WTC11 (cell line): ENCODE measurements at regions not wholly inside any gene's neighbourhood (a gene's known extent, or its start where the extent isn't known, plus 50 kb on each side); places are given as distances from the start of the nearest gene placed in this dataset.

Source experiments
- ATAC-seq: fragments of 200-7000 bp; cut with Tn5 transposase; 2 replicates; pipeline ENCODE4 v1.10.0; 2021; ENCODE audit warnings: mild to moderate bottlenecking, moderate library complexity
- CTCF ChIA-PET: fragments of 300-600 bp; sonication (Branson Sonifier 250); formaldehyde crosslinking; loops from one replicate; lab custom pipeline; 2021; ENCODE audit warnings: antibody characterized with exemption; lab: Charles Lee
- POLR2A ChIA-PET: fragments of 350-600 bp; sonication (Branson Sonifier 250); formaldehyde crosslinking; loops from one replicate; lab custom pipeline; 2021; ENCODE audit warnings: antibody characterized with exemption; lab: Charles Lee
- DNase-seq: peaks from one replicate; pipeline ENCODE4 v3.0.0; 2021; ENCODE audit warnings: low spot score
- H3K27ac Mint-ChIP-seq: 2 replicates; pipeline ENCODE4 v1.8.0; 2021; ENCODE audit warnings: mixed read lengths
- H3K27me3 Mint-ChIP-seq: 2 replicates; pipeline ENCODE4 v1.8.0; 2021; ENCODE audit warnings: low read depth, mild to moderate bottlenecking, moderate library complexity, mixed read lengths
- H3K36me3 Mint-ChIP-seq: 2 replicates; pipeline ENCODE4 v1.8.0; 2021; ENCODE audit warnings: mixed read lengths
- H3K4me1 Mint-ChIP-seq: 2 replicates; pipeline ENCODE4 v1.8.0; 2022; ENCODE audit warnings: mixed read lengths
- H3K4me3 Mint-ChIP-seq: 2 replicates; pipeline ENCODE4 v1.8.0; 2021; ENCODE audit warnings: mild to moderate bottlenecking, moderate library complexity, mixed read lengths
- H3K9me3 Mint-ChIP-seq: 2 replicates; pipeline ENCODE4 v1.8.0; 2021; ENCODE audit warnings: mixed read lengths
- AR ChIP-seq: fragments of 250-450 bp; sonication (Bioruptor Pico); IDR thresholded peaks from 2 replicates; pipeline ENCODE4 v1.9.0; 2021; ENCODE audit warnings: mild to moderate bottlenecking
- CDX4 ChIP-seq: fragments of 250-450 bp; sonication (Bioruptor Pico); IDR thresholded peaks from 2 replicates; pipeline ENCODE4 v1.9.0; 2021; ENCODE audit warnings: moderate library complexity, mild to moderate bottlenecking, inconsistent platforms, borderline replicate concordance
- IRF1 ChIP-seq: sonication (generic); formaldehyde crosslinking; IDR thresholded peaks from 2 replicates; pipeline ENCODE4 v1.8.0; 2023; ENCODE audit warnings: missing genetic modification reagents
- IRF2 ChIP-seq: sonication (generic); formaldehyde crosslinking; IDR thresholded peaks from 2 replicates; pipeline ENCODE4 v1.8.0; 2022; ENCODE audit warnings: low read depth, missing genetic modification reagents, borderline replicate concordance
- JAZF1 ChIP-seq: fragments of 250-450 bp; sonication (Bioruptor Pico); IDR thresholded peaks from 2 replicates; pipeline ENCODE4 v1.9.0; 2021; ENCODE audit warnings: moderate library complexity, mild to moderate bottlenecking, inconsistent platforms
- JUN ChIP-seq: sonication (generic); formaldehyde crosslinking; IDR thresholded peaks from 2 replicates; pipeline ENCODE4 v1.8.0; 2023; ENCODE audit warnings: mild to moderate bottlenecking, missing genetic modification reagents
- NFE2L1 ChIP-seq: sonication (generic); formaldehyde crosslinking; IDR thresholded peaks from 2 replicates; pipeline ENCODE4 v1.8.1; 2023; ENCODE audit warnings: missing genetic modification reagents
- RORB ChIP-seq: fragments of 250-450 bp; sonication (Bioruptor Pico); IDR thresholded peaks from 2 replicates; pipeline ENCODE4 v1.9.0; 2021; ENCODE audit warnings: mild to moderate bottlenecking
- SMAD3 ChIP-seq: sonication (generic); formaldehyde crosslinking; IDR thresholded peaks from 2 replicates; pipeline ENCODE4 v1.8.0; 2022; ENCODE audit warnings: missing genetic modification reagents, mild to moderate bottlenecking, borderline replicate concordance
- TCF7 ChIP-seq: sonication (generic); formaldehyde crosslinking; IDR thresholded peaks from 2 replicates; pipeline ENCODE4 v1.8.0; 2022; ENCODE audit warnings: mild to moderate bottlenecking, low read depth, missing genetic modification reagents, moderate library complexity
- TEAD4 ChIP-seq: sonication (generic); formaldehyde crosslinking; IDR thresholded peaks from 2 replicates; pipeline ENCODE4 v1.8.0; 2022; ENCODE audit warnings: mild to moderate bottlenecking, missing genetic modification reagents
- USF1 ChIP-seq: sonication (generic); formaldehyde crosslinking; IDR thresholded peaks from 2 replicates; pipeline ENCODE4 v1.8.0; 2022; ENCODE audit warnings: mild to moderate bottlenecking, missing genetic modification reagents
- ZNF281 ChIP-seq: sonication (generic); formaldehyde crosslinking; IDR thresholded peaks from 2 replicates; pipeline ENCODE4 v1.8.0; 2023; ENCODE audit warnings: mild to moderate bottlenecking, missing genetic modification reagents
- ZNF416 ChIP-seq: fragments of 250-450 bp; sonication (Bioruptor Pico); IDR thresholded peaks from 2 replicates; pipeline ENCODE4 v1.9.0; 2021; ENCODE audit warnings: mild to moderate bottlenecking, inconsistent platforms
- ZSCAN18 ChIP-seq: fragments of 250-450 bp; sonication (Bioruptor Pico); IDR thresholded peaks from 2 replicates; pipeline ENCODE4 v2.1.2; 2022; ENCODE audit warnings: mild to moderate bottlenecking, moderate library complexity
- TF ChIP-seq, protein P1 (sequence below): fragments of 250-450 bp; sonication (Bioruptor Pico); IDR thresholded peaks from 2 replicates; pipeline ENCODE4 v1.9.0; 2021; ENCODE audit warnings: mild to moderate bottlenecking, borderline replicate concordance
- TF ChIP-seq, protein P2 (sequence below): sonication (generic); formaldehyde crosslinking; IDR thresholded peaks from 2 replicates; pipeline ENCODE4 v1.8.0; 2022; ENCODE audit warnings: mild to moderate bottlenecking, missing genetic modification reagents

- H3K4me1 Mint-ChIP-seq: peaks cover 23% of the 10 kb centered on the region
- no peak for DNase-seq
- POLR2A ChIA-PET: no interaction called here
- peaks cover under 1% of the 10 kb centered on the region; the same call in 1 of the 2 replicates for H3K27me3 Mint-ChIP-seq
- no peak overlapping the region for H3K4me3 Mint-ChIP-seq
- no peaks in the 10 kb centered on the region for H3K36me3 Mint-ChIP-seq
- H3K27ac Mint-ChIP-seq: no peak overlapping the region
- TF ChIP-seq IRF2 (no peak), USF1 (CRISPR knock-in tag) (no peak), SMAD3 (CRISPR knock-in tag) (no peak), JAZF1 (CRISPR knock-in tag) (no peak), IRF1 (CRISPR knock-in tag) (no peak), ZSCAN18 (CRISPR knock-in tag) (no peak), AR (no peak)
- TF ChIP-seq, protein P1, sequence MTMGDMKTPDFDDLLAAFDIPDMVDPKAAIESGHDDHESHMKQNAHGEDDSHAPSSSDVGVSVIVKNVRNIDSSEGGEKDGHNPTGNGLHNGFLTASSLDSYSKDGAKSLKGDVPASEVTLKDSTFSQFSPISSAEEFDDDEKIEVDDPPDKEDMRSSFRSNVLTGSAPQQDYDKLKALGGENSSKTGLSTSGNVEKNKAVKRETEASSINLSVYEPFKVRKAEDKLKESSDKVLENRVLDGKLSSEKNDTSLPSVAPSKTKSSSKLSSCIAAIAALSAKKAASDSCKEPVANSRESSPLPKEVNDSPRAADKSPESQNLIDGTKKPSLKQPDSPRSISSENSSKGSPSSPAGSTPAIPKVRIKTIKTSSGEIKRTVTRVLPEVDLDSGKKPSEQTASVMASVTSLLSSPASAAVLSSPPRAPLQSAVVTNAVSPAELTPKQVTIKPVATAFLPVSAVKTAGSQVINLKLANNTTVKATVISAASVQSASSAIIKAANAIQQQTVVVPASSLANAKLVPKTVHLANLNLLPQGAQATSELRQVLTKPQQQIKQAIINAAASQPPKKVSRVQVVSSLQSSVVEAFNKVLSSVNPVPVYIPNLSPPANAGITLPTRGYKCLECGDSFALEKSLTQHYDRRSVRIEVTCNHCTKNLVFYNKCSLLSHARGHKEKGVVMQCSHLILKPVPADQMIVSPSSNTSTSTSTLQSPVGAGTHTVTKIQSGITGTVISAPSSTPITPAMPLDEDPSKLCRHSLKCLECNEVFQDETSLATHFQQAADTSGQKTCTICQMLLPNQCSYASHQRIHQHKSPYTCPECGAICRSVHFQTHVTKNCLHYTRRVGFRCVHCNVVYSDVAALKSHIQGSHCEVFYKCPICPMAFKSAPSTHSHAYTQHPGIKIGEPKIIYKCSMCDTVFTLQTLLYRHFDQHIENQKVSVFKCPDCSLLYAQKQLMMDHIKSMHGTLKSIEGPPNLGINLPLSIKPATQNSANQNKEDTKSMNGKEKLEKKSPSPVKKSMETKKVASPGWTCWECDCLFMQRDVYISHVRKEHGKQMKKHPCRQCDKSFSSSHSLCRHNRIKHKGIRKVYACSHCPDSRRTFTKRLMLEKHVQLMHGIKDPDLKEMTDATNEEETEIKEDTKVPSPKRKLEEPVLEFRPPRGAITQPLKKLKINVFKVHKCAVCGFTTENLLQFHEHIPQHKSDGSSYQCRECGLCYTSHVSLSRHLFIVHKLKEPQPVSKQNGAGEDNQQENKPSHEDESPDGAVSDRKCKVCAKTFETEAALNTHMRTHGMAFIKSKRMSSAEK (CRISPR knock-in tag): no peak
- TF ChIP-seq, protein P2, sequence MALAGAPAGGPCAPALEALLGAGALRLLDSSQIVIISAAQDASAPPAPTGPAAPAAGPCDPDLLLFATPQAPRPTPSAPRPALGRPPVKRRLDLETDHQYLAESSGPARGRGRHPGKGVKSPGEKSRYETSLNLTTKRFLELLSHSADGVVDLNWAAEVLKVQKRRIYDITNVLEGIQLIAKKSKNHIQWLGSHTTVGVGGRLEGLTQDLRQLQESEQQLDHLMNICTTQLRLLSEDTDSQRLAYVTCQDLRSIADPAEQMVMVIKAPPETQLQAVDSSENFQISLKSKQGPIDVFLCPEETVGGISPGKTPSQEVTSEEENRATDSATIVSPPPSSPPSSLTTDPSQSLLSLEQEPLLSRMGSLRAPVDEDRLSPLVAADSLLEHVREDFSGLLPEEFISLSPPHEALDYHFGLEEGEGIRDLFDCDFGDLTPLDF: no peak
- H3K9me3 Mint-ChIP-seq: peaks cover 6% of the 10 kb centered on the region; the same call in 1 of the 2 replicates
- no peak for ATAC-seq
- CTCF ChIA-PET: no interaction called here
Measured at GRCh38 chr18:10381516-10381915, 72.9 kb upstream of the APCDD1 start.

GRCh38 chr18:10381951-10382350 lies 72.5 kb upstream of the APCDD1 start:
- no peak overlapping the region for H3K27ac Mint-ChIP-seq
- POLR2A ChIA-PET: no interaction called here
- peaks cover 23% of the 10 kb centered on the region for H3K4me1 Mint-ChIP-seq

More at GRCh38 chr18:10381951-10382350, 72.5 kb upstream of the APCDD1 start:
- DNase-seq (no peak), ATAC-seq (no peak)
- Mint-ChIP-seq H3K9me3 (peaks cover 6% of the 10 kb centered on the region; the same call in 1 of the 2 replicates), H3K36me3 (no peaks in the 10 kb centered on the region), H3K27me3 (peaks cover 5% of the 10 kb centered on the region), H3K4me3 (no peak overlapping the region)
- no peak for TF ChIP-seq ZSCAN18 (CRISPR knock-in tag)
- TF ChIP-seq ZNF416: no peak
- TF ChIP-seq ZNF281: no peak
- TF ChIP-seq CDX4: no peak
- no peak for TF ChIP-seq RORB
- TF ChIP-seq TCF7 (CRISPR knock-in tag): no peak
- no peak for TF ChIP-seq JUN (CRISPR knock-in tag)
- TF ChIP-seq TEAD4 (CRISPR knock-in tag): no peak
- no peak for TF ChIP-seq NFE2L1 (CRISPR knock-in tag)
- CTCF ChIA-PET: no interaction called here
